Testis (tissue), 2 donors: ENCODE measurements at regions not wholly inside any gene's neighbourhood (a gene's known extent, or its start where the extent isn't known, plus 50 kb on each side); places are given as distances from the start of the nearest gene placed in this dataset.
A peak's percentile ranks its signal among the peaks of the same experiment; 100 is the strongest.

ENCODE experiments used
- DNase-seq: peaks from one replicate; pipeline ENCODE4 v3.0.0-alpha.2; 2019
- H3K27ac ChIP-seq, 2 donors: fragments of 200-600 bp; sonication (generic); one replicate each; pipeline ENCODE4 v1.5.1; 2019
- H3K27me3 ChIP-seq: fragments of 200-600 bp; sonication (generic); one replicate; pipeline ENCODE4 v1.5.1; 2019
- H3K36me3 ChIP-seq: fragments of 200-600 bp; sonication (generic); one replicate; pipeline ENCODE4 v1.5.1; 2017; ENCODE audit warnings: low read depth; ENCODE audit errors: missing control alignments
- H3K4me1 ChIP-seq: fragments of 200-600 bp; sonication (generic); one replicate; pipeline ENCODE4 v1.5.1; 2019
- H3K4me3 ChIP-seq, 2 donors: fragments of 200-600 bp; sonication (generic); one replicate each; pipeline ENCODE4 v1.5.1; 2017 to 2019
- H3K9me3 ChIP-seq: fragments of 200-600 bp; sonication (generic); one replicate; pipeline ENCODE4 v1.5.1; 2017
- CTCF ChIP-seq, 3 experiments: fragments of 450-650 bp in 2 of 3; fragments of 200-600 bp in 1 of 3; sonication (generic) in 1 of 3; IDR thresholded peaks; one replicate each; pipeline ENCODE4 v1.5.1; 2016 to 2019; ENCODE audit warnings: antibody characterized with exemption in 3 of 3, mild to moderate bottlenecking in 2 of 3, moderate library complexity in 1 of 3
- POLR2A ChIP-seq: fragments of 450-650 bp; IDR thresholded peaks from one replicate; pipeline ENCODE4 v1.6.1; 2017; ENCODE audit warnings: antibody characterized with exemption, mild to moderate bottlenecking, moderate library complexity
- WGBS, 2 donors: methylation state at CpG; one replicate each; pipeline ENCODE4 v1.1.5; 2018; 5-methylcytosine and 5-hydroxymethylcytosine counted together
- intact Hi-C: fragments of 100-400 bp; cut with DNase I; formaldehyde crosslinking; loops from one replicate; pipeline ENCODE4 v1.15.1; 2023; ENCODE audit warnings: low total_unique reads

GRCh38 chr6:156150391-156150790, 626.8 kb upstream of the ARID1B start:
- TF ChIP-seq POLR2A (no peak), CTCF (IDR thresholded peaks at IDR 0.05) (no peak)
- WGBS, 2 donors, result 36 to 39% methylated on average over 1 of the region's 1 CpG
- intact Hi-C loops, result no loop called here
- Histone ChIP-seq H3K9me3 (no peaks in the 10 kb centered on the region), H3K27me3 (no peaks in the 10 kb centered on the region), H3K27ac (no peak overlapping the region), H3K4me1 (no peaks in the 10 kb centered on the region), H3K36me3 (no peaks in the 10 kb centered on the region), H3K4me3 (no peak overlapping the region)
- no peak for DNase-seq

GRCh38 chr6:156146891-156147290, 630.3 kb upstream of the ARID1B start:
- TF ChIP-seq POLR2A (no peak), CTCF (IDR thresholded peaks at IDR 0.05) (no peak)
- Histone ChIP-seq H3K9me3 (no peaks in the 10 kb centered on the region), H3K4me3 (no peak overlapping the region), H3K27me3 (no peaks in the 10 kb centered on the region), H3K36me3 (no peaks in the 10 kb centered on the region), H3K27ac (no peak overlapping the region), H3K4me1 (no peaks in the 10 kb centered on the region)
- DNase-seq, result no peak
- 61 to 74% methylated on average over 7 of the region's 7 CpGs for WGBS, 2 donors
- intact Hi-C loops, result no loop called here

GRCh38 chr6:156131221-156131903, 645.8 kb upstream of the ARID1B start:
- no peaks in the 10 kb centered on the region for H3K27me3 ChIP-seq
- no peak overlapping the region for H3K4me3 ChIP-seq
- no peak for TF ChIP-seq CTCF (IDR thresholded peaks at IDR 0.05)
- no peak for TF ChIP-seq POLR2A
- H3K4me1 ChIP-seq, result no peaks in the 10 kb centered on the region
- intact Hi-C loops, result no loop called here
- peak; percentile 28 for DNase-seq
- no peaks in the 10 kb centered on the region for H3K9me3 ChIP-seq
- 63 to 65% methylated on average over 6 of the region's 6 CpGs for WGBS, 2 donors
- no peaks in the 10 kb centered on the region for H3K36me3 ChIP-seq
- H3K27ac ChIP-seq, result no peak overlapping the region

- no peaks in the 10 kb centered on the region for H3K9me3 ChIP-seq
- H3K36me3 ChIP-seq, result no peaks in the 10 kb centered on the region
- DNase-seq, result no peak
- no peaks in the 10 kb centered on the region for H3K27me3 ChIP-seq
- no peak overlapping the region for H3K27ac ChIP-seq
- no peak overlapping the region for H3K4me3 ChIP-seq
- H3K4me1 ChIP-seq, result peaks cover 4% of the 10 kb centered on the region
- 63 to 66% methylated on average over 5 of the region's 5 CpGs for WGBS, 2 donors
- TF ChIP-seq CTCF (IDR thresholded peaks at IDR 0.05) (no peak), POLR2A (no peak)
- intact Hi-C loops, result no loop called here
These were observed 650.6 kb upstream of the ARID1B start for GRCh38 chr6:156126535-156126934.

- intact Hi-C loops, result no loop called here
- WGBS, 2 donors, result 35 to 47% methylated on average over 2 of the region's 2 CpGs
- no peak for DNase-seq
These were observed 651.3 kb upstream of the ARID1B start for GRCh38 chr6:156125844-156126243.

More at GRCh38 chr6:156125844-156126243, 651.3 kb upstream of the ARID1B start:
- Histone ChIP-seq H3K4me1 (peaks cover 4% of the 10 kb centered on the region), H3K36me3 (no peaks in the 10 kb centered on the region), H3K9me3 (no peaks in the 10 kb centered on the region), H3K4me3 (no peak overlapping the region), H3K27ac (no peak overlapping the region), H3K27me3 (no peaks in the 10 kb centered on the region)
- TF ChIP-seq CTCF (IDR thresholded peaks at IDR 0.05) (no peak), POLR2A (no peak)
